AG04449 (cell line): ENCODE measurements at regions not wholly inside any gene's neighbourhood (a gene's known extent, or its start where the extent isn't known, plus 50 kb on each side); places are given as distances from the start of the nearest gene placed in this dataset.

Source experiments
- CTCF ChIA-PET: fragments of 350-600 bp; formaldehyde crosslinking; extraction: SDS; loops from one replicate; lab custom pipeline; 2021; ENCODE audit warnings: antibody characterized with exemption; lab: Yijun Ruan, JAX
- POLR2A ChIA-PET: fragments of 400-600, 350-600 bp; formaldehyde crosslinking; extraction: SDS; loops from one replicate; lab custom pipeline; 2020; ENCODE audit warnings: antibody characterized with exemption, inconsistent platforms; lab: Yijun Ruan, JAX
- DNase-seq: peaks from one replicate; pipeline ENCODE4 v3.0.0-alpha.2; 2010; ENCODE audit warnings: low read depth, low spot score
- H3K4me3 ChIP-seq: 2 replicates; pipeline ENCODE4 v1.5.1; 2011; ENCODE audit warnings: low read depth, mild to moderate bottlenecking, control low read depth, low read length
- CTCF ChIP-seq: IDR thresholded peaks from one replicate; pipeline ENCODE4 v1.5.1; 2011; ENCODE audit warnings: mild to moderate bottlenecking, moderate library complexity, low read length, control low read depth, inconsistent platforms; ENCODE audit not compliant: insufficient read depth; ENCODE audit errors: missing control alignments

- no peak for TF ChIP-seq CTCF
- ChIA-PET CTCF (no interaction called here), POLR2A (no interaction called here)
- no peak for DNase-seq
- H3K4me3 ChIP-seq: no peak overlapping the region
Observed at GRCh38 chr16:65787921-65788320, 578.6 kb upstream of the CDH5 start.

DNA sequence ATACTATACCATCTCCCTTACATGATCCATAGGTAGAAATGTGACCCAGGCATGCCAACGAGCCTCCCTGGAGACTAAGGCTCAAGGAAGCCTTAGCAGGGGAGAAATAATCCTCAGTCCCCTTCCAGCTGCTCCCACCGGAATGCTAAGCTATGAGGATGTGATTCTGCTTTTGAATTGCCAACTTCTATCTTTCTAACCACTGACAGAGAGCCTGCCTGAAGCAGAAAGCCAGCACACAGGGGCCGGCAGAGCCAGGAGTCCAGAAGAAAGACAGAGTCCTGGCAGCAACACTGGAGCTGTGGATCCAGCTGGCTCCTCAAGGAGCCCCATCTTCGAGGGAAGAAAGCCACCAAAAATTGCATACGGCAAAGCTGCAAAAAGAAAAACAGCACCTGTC is 579.6 kb upstream of the CDH5 start:
- no peak for TF ChIP-seq CTCF
- H3K4me3 ChIP-seq: no peak overlapping the region
- CTCF ChIA-PET: no interaction called here
- no peak for DNase-seq
- POLR2A ChIA-PET: no interaction called here

DNA sequence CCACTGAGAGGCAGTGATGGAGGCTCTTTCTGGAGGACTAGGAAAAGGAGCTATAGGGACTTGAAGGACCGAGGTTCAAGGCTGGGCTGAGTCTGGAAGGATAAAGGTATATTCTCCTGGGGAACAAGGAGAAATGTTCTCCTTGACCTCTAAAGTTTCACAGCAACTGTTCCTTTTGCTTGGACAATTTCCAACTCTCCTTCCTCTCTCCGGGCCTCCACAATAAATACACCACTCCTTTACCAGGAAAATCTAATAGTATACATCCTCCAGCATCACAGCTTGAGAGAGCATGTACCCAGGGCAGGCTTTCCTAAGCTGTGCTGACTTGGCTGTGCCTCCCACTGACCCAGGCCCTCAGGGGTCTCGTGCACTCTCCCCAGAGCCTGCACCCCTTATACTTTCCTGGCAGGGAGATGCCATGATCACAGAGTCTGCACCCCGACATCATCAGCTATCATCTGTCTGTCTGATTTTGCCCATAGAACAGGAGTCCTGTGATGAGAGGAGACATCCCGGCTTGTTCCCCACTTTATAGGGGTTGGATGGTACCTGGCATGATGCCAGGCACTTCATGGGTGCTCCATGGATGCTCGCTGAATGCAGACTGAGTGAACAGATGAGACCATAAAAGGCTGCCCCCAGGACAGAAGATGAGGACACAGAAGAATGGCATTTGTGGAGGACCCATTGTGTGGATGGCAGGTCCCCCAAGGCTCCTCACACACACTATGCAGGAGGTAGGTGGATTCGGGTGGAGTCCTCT is 582.6 kb upstream of the CDH5 start:
- POLR2A ChIA-PET: no interaction called here
- no peak overlapping the region for H3K4me3 ChIP-seq
- CTCF ChIA-PET: interaction anchor here (1.1 kb wide), 1 partner anchor 10 kb away, joined by 3 read pairs; no protein-coding TSS in a partner anchor
- no peak for TF ChIP-seq CTCF
- no peak for DNase-seq

GRCh38 chr16:65782611-65783600 is 583.6 kb upstream of the CDH5 start:
- POLR2A ChIA-PET: interaction anchor here (0.6 to 0.7 kb wide), 3 partner anchors 57 to 660 kb away, joined by 3 read pairs; no protein-coding TSS in a partner anchor
- peak overlapping the region; percentile 32 for H3K4me3 ChIP-seq
- peak; percentile 56 for DNase-seq
- no peak for TF ChIP-seq CTCF
- CTCF ChIA-PET: interaction anchor here (1.1 kb wide), 1 partner anchor 11 kb away, joined by 3 read pairs; no protein-coding TSS in a partner anchor

- TF ChIP-seq CTCF: no peak
- CTCF ChIA-PET: no interaction called here
Observed at GRCh38 chr16:65781855-65782254, 584.6 kb upstream of the CDH5 start.

GRCh38 chr16:65781363-65781762 is 585.1 kb upstream of the CDH5 start:
- CTCF ChIA-PET: no interaction called here
- no peak for TF ChIP-seq CTCF

More at GRCh38 chr16:65781855-65782254, 584.6 kb upstream of the CDH5 start:
- POLR2A ChIA-PET: no interaction called here
- DNase-seq: no peak
- no peak overlapping the region for H3K4me3 ChIP-seq

More at GRCh38 chr16:65781363-65781762, 585.1 kb upstream of the CDH5 start:
- POLR2A ChIA-PET: no interaction called here
- DNase-seq: no peak
- H3K4me3 ChIP-seq: no peak overlapping the region
